ENCODE measurements at regions not wholly inside any gene's neighbourhood (a gene's known extent, or its start where the extent isn't known, plus 50 kb on each side); places are given as distances from the start of the nearest gene placed in this dataset.

- no peak for DNase-seq (ENCODE audit: low read depth)
Observed at GRCh38 chr1:71190843-71191242, 110.0 kb upstream of the ZRANB2 start.

GRCh38 chr1:71184410-71184809 lies 103.6 kb upstream of the ZRANB2 start:
- DNase-seq (ENCODE audit: low read depth): no peak

- no peak for DNase-seq (ENCODE audit: low read depth)
Observed at GRCh38 chr1:71179997-71180396, 99.2 kb upstream of the ZRANB2 start.

GRCh38 chr1:71170925-71171324 lies 90.1 kb upstream of the ZRANB2 start:
- DNase-seq (ENCODE audit: low read depth): no peak

GRCh38 chr1:71167505-71167904 lies 86.7 kb upstream of the ZRANB2 start:
- DNase-seq (ENCODE audit: low read depth): no peak

GRCh38 chr1:71166178-71167173 lies 85.6 kb upstream of the ZRANB2 start:
- DNase-seq (ENCODE audit: low read depth): no peak

GRCh38 chr1:71157715-71158114 lies 76.9 kb upstream of the ZRANB2 start:
- DNase-seq (ENCODE audit: low read depth): no peak

GRCh38 chr1:71157151-71157550 lies 76.3 kb upstream of the ZRANB2 start:
- no peak for DNase-seq (ENCODE audit: low read depth)

- no peak for DNase-seq (ENCODE audit: low read depth)
Observed at GRCh38 chr1:71156590-71156989, 75.8 kb upstream of the ZRANB2 start.

GRCh38 chr1:71154429-71154828 lies 73.6 kb upstream of the ZRANB2 start:
- DNase-seq (ENCODE audit: low read depth): no peak

GRCh38 chr1:71153826-71154225 lies 73.0 kb upstream of the ZRANB2 start:
- no peak for DNase-seq (ENCODE audit: low read depth)

GRCh38 chr1:71147637-71148360 lies 67.0 kb upstream of the ZRANB2 start:
- no peak for DNase-seq (ENCODE audit: low read depth)

- no peak for DNase-seq (ENCODE audit: low read depth)
Observed at GRCh38 chr1:71135571-71135970, 54.7 kb upstream of the ZRANB2 start.
